GM21526 (cell line): ENCODE measurements at regions not wholly inside any gene's neighbourhood (a gene's known extent, or its start where the extent isn't known, plus 50 kb on each side); places are given as distances from the start of the nearest gene placed in this dataset.
"Not testable (repeated sequence)": the region's sequence is repeated elsewhere in the genome, so short reads cannot be mapped to it uniquely, and the experiment has no call there.

Source experiments
- ATAC-seq: cut with Tn5 transposase; IDR thresholded peaks from one replicate; pipeline ENCODE4 v1.9.1; 2021; ENCODE audit warnings: moderate library complexity; ENCODE audit not compliant: unreplicated experiment, low FRiP score

DNA sequence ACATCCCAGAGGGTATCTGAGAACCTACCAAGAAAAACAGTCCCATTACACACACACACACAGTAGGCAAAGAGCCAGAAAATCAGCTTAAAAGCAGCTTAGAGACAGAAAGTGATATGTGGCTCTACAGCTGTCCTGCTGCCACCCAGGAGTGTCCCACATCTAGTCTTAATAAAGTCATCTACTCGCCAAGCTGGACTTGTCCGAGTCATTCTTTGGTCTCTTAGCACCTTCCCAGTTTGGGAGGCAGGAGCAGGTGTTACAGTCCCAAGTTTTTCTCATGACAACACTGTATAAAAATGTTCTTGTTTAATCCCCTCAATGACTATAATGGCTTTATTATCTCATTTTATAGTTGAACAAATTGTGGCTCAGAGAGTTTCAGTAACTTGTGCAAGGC is 252.5 kb upstream of the CASK start:
- ATAC-seq = no peak

GRCh38 chrX:42157923-42158322 is 234.6 kb upstream of the CASK start:
- not testable (repeated sequence) for ATAC-seq

DNA sequence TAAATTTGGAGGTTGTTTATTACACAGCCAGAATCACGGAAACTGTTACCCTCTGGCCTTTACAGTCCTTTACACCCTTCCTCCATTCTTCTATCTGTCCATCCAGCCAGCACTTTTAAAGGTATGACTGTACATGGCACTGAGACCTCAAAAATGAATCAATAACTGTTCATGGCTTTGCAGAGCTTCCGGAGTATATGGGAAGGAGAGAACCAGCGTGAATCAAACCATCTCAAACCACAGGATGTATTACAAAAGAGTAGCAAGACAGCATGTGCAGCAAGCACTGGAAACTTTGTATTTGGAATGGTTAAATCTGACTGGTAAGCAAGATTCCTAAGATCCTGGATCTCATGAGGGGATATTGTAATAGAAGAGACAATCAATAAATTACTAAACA is 228.5 kb upstream of the CASK start:
- ATAC-seq = no peak

GRCh38 chrX:42149765-42150164 is 226.4 kb upstream of the CASK start:
- ATAC-seq = no peak

GRCh38 chrX:42149281-42149680 is 225.9 kb upstream of the CASK start:
- ATAC-seq = no peak

- no peak for ATAC-seq
Observed at GRCh38 chrX:42143866-42144592, 220.7 kb upstream of the CASK start.

- no peak for ATAC-seq
Observed at GRCh38 chrX:42140320-42140719, 217.0 kb upstream of the CASK start.

GRCh38 chrX:42135583-42136228 is 212.4 kb upstream of the CASK start:
- no peak for ATAC-seq

GRCh38 chrX:42131856-42132255 is 208.5 kb upstream of the CASK start:
- no peak for ATAC-seq

DNA sequence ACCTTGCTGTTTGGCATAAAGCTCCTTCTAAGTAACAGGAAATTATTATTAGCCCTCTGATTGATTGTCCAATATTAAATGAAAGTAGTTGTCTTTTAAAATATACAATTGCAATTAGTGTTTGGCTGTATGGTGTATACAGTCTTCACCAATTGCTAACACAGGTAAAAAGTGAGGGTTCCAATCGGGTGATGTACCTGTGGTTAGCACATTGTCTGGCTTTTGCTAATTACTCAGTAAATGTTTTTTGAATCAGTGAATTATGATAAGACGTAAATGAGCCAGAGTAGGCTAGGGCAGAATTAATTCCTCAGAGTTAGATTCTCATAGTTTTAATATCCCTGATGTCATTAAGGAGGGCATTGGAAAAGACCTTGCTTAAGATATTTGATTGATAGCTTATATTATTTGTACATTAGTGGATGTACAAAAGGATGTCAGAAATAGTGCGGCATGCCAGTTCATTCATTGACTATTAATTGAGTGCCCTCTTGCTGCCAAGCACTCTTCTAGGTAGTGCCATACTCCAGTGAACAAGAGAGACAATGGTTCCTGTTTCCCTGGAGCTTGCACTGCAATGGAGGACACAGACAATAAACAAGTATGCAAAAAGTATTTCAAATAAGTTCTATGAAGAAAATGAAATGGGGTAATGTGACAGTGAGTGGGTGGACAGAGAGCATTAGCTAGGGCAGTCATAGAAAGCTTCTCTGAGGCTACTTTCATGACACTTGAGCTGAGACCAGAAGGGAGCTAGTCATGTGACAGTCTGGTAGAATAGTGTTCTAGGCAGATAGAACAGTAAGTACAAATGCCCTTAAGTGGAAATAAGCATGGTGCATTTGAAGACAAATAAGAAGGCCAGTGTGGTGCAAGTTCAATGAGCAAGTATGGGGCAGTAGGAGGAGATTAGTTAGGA is 205.9 kb upstream of the CASK start:
- ATAC-seq = no peak

GRCh38 chrX:42128587-42128986 is 205.2 kb upstream of the CASK start:
- no peak for ATAC-seq

DNA sequence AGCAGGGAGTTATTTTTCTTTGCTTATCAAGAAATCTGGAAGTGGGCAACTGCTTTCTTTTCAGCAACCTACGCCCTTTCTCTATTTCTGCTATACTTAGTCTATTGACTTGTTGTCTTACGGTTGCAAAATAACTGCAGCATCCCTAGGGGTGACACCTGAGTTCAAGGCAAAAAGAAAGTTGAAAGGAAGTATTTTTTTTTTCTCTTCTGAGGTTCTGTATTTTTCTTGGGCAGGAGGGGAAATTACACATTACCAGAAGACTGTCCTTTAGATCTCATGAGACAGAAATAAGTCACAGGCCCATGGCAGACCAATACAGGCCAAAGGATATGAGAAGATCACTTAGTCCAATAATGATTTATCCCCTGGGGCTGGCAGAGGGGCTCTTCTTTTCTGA is 204.7 kb upstream of the CASK start:
- ATAC-seq = no peak

- no peak for ATAC-seq
Observed at GRCh38 chrX:42127563-42127962, 204.2 kb upstream of the CASK start.

GRCh38 chrX:42123369-42123768 is 200.0 kb upstream of the CASK start:
- ATAC-seq = no peak

DNA sequence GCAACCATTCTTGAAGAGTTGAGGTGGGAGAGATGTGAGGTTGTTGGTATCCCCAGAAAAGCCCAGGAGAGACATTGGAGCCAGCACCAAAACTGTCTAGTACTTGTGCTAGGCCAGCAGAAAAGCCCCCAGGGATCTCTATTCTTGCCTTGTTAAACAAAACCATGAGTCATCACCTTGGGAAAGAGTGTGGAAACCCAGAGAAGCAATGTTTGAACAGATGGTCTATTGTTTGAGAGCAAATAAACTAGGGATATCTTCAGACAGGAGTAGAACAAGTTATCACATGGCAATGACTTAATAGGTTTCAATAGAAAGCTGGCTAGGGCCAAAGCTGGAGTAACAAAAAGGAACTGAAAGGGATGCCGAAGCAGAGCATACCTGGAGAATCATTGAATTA is 195.7 kb upstream of the CASK start:
- ATAC-seq = no peak

GRCh38 chrX:42117318-42117717 is 194.0 kb upstream of the CASK start:
- ATAC-seq = peak; percentile 92

DNA sequence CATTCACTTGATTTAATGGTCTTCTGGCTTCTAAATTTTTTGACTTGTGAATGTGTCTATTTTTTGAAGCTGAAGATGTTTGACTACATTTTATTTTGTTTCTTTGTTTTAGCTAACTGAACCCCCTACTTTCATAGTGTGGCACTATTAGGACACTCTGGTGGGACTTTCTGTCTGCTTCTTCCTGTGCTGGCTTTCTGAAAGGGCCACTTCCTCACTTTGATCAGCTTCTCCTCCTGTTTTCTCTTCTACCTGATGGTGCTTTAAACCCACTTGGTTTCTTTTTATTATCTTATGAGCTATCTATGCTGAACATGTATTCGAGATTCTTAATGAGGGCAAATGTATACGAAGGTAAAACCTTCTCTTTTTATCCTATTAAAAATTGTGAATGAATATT is 186.1 kb upstream of the CASK start:
- no peak for ATAC-seq

DNA sequence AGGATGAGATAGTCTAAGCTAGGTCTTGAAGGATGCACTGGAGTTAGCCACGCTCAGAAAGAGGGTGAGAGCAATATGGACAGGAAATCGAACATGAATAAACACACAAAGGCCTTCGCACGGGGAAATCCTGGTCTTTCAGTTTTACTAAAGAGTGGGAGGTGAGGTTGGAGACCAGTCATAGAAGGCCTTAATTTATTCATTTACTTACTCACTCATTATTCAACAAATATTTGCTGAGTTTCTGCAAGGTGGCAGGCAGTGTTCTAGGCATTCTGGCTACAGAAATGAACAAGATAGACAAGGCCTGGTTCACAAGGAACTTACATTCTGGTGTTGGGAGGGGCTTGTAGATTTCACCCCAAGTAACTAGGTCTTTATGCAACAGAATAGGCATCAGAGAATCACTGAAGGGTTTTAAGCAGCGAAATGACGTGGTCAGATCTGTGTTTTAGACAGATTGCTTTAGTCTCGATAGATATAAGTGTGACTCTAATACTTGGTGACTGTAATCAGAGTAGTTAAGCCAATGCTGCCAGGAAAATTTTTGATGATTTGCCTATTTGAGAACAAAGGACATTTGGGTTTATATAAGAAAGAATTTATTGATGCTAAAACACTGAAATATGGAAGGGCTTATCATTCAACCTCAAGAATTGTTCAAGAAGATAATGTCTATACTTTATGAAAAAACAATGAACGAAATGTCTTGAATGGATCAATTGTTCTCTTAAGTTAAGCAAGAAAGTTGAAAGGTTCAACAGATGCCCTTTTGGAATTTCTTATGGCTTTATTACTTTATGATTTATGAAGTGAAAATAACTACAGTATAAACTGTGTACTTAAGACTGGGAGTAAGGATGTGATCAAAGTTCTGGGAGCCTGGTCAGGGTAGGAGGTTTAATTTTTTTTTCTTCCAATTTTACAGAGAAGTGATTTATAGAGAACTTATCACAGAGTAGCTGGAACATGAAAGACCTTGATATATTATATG is 184.4 kb upstream of the CASK start:
- ATAC-seq = peak; percentile 58

DNA sequence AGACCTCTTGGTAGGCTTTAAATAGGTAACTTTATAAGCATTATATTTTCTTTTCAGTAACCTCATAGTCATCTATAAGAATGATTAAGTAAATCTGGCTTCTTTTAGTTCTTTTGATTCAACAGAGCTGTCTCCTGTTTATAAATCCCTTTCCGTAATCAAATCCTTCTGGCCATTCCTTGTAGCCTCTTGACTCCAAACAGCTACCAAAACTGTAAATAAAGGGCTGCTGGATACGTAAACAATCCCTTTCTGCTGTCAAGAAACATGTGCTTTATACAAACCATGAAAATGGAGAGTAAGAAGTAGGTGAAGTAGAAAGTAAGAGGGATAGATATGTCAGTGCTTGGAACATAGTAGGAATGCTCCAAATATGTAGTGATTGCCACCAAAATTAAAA is 183.2 kb upstream of the CASK start:
- no peak for ATAC-seq

- no peak for ATAC-seq
Observed at GRCh38 chrX:42102586-42103282, 179.4 kb upstream of the CASK start.
